Endothelial cell (in vitro differentiated cells): ENCODE measurements at regions not wholly inside any gene's neighbourhood (a gene's known extent, or its start where the extent isn't known, plus 50 kb on each side); places are given as distances from the start of the nearest gene placed in this dataset.
"Not testable (repeated sequence)": the region's sequence is repeated elsewhere in the genome, so short reads cannot be mapped to it uniquely, and the experiment has no call there.

Experiments
- DNase-seq: peaks from one replicate; pipeline ENCODE4 v3.0.0; 2021; ENCODE audit warnings: low spot score
- H3K27ac Mint-ChIP-seq: one replicate; pipeline ENCODE4 v1.8.0; 2021; ENCODE audit warnings: mixed read lengths, inconsistent platforms; ENCODE audit not compliant: unreplicated experiment
- H3K27me3 Mint-ChIP-seq: one replicate; pipeline ENCODE4 v1.8.0; 2021; ENCODE audit warnings: mild to moderate bottlenecking, moderate library complexity, mixed read lengths, inconsistent platforms; ENCODE audit not compliant: unreplicated experiment
- H3K36me3 Mint-ChIP-seq: one replicate; pipeline ENCODE4 v1.8.0; 2021; ENCODE audit warnings: mild to moderate bottlenecking, low read depth, mixed read lengths, inconsistent platforms; ENCODE audit not compliant: unreplicated experiment
- H3K4me1 Mint-ChIP-seq: one replicate; pipeline ENCODE4 v1.8.0; 2021; ENCODE audit warnings: mild to moderate bottlenecking, mixed read lengths, inconsistent platforms; ENCODE audit not compliant: unreplicated experiment
- H3K4me3 Mint-ChIP-seq: one replicate; pipeline ENCODE4 v1.8.0; 2021; ENCODE audit warnings: mild to moderate bottlenecking, mixed read lengths, inconsistent platforms; ENCODE audit not compliant: unreplicated experiment
- H3K9me3 Mint-ChIP-seq: one replicate; pipeline ENCODE4 v1.8.0; 2021; ENCODE audit warnings: mixed read lengths, inconsistent platforms; ENCODE audit not compliant: unreplicated experiment
- TF ChIP-seq, protein P1 (sequence below): fragments of 200-600 bp; sonication (generic); IDR thresholded peaks from one replicate; pipeline ENCODE4 v1.5.0; 2021; ENCODE audit warnings: antibody characterized with exemption; ENCODE audit not compliant: unreplicated experiment

DNA sequence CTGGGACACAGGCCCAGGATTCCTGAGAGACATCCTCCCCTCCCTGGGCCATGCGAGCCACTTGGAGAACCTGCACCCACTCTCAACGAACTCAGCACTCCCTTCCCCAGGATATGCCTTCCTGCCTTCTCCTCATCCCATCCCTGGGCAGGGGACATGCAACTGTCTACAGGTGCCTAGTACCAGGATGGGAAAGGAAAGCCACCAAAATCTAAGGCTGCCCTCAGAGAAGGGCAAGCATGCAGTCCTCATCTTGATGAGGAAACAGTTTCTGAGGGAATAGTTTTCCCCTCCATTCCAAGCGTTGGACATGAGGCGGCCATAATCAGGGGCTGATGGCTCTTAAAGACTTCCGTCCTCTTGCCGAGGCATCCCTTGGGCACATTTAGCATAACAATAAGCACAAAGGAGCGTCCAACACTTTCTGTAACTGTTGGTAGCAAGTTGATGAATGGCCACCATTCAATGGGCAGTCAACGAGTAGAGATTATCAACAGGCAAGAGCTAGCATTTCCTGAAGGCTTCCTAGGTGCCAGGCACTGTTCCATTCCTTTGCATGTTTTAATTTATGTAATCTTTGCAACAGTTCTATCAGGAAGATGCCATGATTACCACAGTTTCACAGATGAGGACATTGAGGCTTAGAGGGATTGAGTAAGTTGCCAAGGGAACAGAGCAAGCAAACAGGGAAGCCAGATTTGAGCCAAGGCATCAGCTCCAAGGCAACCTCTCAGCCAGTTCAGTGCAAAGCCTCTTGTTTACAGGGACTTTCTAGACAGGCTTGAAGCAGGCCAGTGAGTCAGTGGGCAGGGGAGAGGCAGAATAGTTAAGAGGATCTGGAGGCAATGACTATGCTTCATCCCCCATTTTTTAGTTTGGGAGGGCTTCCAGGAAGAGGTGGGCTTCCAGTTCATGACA is 105.1 kb downstream of the SINHCAF start:
- Mint-ChIP-seq H3K27ac (no peak overlapping the region), H3K9me3 (no peaks in the 10 kb centered on the region), H3K36me3 (peaks cover 14% of the 10 kb centered on the region), H3K27me3 (peaks cover 17% of the 10 kb centered on the region), H3K4me1 (peaks cover 27% of the 10 kb centered on the region), H3K4me3 (no peak overlapping the region)
- DNase-seq, result no peak
- TF ChIP-seq, protein P1, sequence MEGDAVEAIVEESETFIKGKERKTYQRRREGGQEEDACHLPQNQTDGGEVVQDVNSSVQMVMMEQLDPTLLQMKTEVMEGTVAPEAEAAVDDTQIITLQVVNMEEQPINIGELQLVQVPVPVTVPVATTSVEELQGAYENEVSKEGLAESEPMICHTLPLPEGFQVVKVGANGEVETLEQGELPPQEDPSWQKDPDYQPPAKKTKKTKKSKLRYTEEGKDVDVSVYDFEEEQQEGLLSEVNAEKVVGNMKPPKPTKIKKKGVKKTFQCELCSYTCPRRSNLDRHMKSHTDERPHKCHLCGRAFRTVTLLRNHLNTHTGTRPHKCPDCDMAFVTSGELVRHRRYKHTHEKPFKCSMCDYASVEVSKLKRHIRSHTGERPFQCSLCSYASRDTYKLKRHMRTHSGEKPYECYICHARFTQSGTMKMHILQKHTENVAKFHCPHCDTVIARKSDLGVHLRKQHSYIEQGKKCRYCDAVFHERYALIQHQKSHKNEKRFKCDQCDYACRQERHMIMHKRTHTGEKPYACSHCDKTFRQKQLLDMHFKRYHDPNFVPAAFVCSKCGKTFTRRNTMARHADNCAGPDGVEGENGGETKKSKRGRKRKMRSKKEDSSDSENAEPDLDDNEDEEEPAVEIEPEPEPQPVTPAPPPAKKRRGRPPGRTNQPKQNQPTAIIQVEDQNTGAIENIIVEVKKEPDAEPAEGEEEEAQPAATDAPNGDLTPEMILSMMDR, result no peak

DNA sequence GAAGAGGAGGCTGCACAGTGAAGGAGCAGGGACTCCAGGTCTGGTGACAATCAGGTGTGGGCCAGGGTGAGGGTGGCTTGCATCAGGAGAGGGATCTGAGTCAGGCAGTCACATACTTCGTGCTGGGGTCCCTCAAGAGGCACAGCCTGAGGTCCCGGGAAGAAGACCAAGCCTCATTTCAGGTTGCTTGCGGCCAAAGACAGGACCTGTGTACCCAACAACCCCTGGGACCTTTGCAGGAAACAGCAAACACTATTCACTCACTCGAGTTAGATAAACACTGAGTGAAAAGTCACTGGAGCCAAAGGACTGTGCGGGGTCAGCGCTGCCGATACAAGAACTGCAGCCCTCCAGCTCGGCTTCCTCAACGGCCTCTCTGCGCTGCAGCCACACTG is 104.4 kb downstream of the SINHCAF start:
- peaks cover 23% of the 10 kb centered on the region for H3K4me1 Mint-ChIP-seq
- TF ChIP-seq, protein P1, result no peak
- peak overlapping the region; percentile 5 for H3K27ac Mint-ChIP-seq

DNA sequence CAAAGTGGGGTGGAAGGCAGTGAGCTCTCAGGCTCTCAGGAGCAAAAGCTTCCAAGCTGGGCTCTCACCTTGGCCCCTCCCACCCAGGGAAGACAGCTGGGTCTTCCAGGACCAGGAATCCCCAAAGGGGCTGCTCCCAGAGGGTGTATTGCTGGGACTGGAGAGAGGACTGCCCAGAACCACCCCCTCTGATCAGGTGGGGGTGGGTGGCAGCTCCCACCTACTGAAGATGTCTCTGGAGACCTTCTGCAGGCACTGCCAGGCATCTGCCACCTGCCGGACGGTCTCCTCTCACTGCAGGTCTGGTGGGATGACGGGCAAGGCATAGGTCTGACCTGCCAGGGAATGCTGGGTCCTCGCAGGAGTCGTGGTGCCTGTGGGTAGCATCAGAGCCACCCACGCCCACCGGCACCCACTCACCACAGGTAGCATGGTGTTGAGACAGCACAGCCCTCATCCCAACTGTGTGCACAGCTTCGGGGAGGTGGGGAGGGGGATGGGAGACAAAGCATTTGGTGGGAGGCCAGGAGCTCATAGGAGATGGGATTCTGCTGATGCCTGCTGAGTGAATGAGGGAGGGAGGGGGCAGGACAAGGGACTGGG is 103.2 kb downstream of the SINHCAF start:
- peaks cover 16% of the 10 kb centered on the region for H3K4me1 Mint-ChIP-seq
- peaks cover 8% of the 10 kb centered on the region for H3K36me3 Mint-ChIP-seq

More for the DNA sequence above, 104.4 kb downstream of the SINHCAF start:
- Mint-ChIP-seq H3K9me3 (no peaks in the 10 kb centered on the region), H3K27me3 (peaks cover 17% of the 10 kb centered on the region), H3K4me3 (no peak overlapping the region), H3K36me3 (peaks cover 14% of the 10 kb centered on the region)
- no peak for DNase-seq

DNA sequence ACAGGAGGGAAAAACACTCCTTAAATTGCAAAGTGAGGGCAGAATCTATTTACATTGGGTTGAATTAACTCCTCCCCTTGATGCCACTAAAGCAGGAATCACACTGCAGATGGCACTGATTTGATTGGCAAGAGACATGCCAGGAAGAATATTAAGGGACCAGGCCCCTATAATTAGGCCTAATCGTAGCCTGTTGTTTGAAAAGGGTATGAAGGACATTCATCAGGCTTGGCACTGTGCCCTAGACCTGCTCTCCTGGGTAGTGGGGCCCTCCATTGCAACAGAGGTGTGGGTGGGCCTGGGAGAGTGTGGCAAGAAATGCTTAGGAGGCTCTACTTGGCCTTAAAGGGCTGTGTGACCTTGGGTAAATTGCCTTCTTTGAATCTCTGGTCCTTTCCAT is 102.3 kb downstream of the SINHCAF start:
- H3K9me3 Mint-ChIP-seq, H3K4me3 Mint-ChIP-seq, DNase-seq, H3K36me3 Mint-ChIP-seq, H3K27ac Mint-ChIP-seq: not testable (repeated sequence)
- Mint-ChIP-seq H3K27me3 (peaks cover 11% of the 10 kb centered on the region), H3K4me1 (peaks cover 16% of the 10 kb centered on the region)

More for the DNA sequence above, 103.2 kb downstream of the SINHCAF start:
- H3K4me3 Mint-ChIP-seq, result no peak overlapping the region
- DNase-seq, result no peak
- H3K27me3 Mint-ChIP-seq, result peaks cover 13% of the 10 kb centered on the region
- peak overlapping the region; percentile 64 for H3K27ac Mint-ChIP-seq
- TF ChIP-seq, protein P1, result no peak
- H3K9me3 Mint-ChIP-seq, result no peaks in the 10 kb centered on the region

DNA sequence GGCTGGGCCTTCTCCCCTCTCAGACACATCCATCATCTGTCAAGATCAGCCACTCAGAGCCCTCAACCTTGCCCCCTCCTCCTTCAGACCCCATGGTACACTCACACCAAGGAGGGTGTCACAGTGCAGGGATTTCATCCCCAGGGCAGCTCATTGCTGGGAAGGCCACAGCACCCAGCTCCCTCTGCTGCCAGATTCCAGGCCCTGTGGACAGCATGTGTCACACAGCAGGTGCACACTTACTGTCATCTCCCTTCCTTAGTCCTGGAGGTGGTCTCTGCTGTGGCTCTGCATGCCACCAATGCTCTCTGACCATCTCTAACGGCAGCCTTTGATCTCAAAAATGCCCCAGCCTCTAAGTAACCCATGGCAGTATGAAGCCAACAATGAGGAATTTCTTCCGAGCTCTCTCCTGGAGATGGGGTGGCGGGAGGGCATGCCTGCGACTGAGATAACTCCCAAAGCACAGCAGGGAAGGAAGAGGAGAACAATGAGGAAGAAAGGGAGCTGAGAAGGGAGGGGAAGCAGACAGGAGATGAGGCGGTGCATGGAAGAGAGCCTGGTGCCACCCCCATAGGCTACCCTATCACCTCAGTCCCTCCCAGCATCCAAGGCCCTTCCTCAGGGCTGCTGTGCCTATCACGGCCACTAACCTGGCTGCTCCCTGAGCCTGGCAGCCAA is 101.0 kb downstream of the SINHCAF start:
- no peaks in the 10 kb centered on the region for H3K9me3 Mint-ChIP-seq
- peaks cover 7% of the 10 kb centered on the region for H3K27me3 Mint-ChIP-seq
- H3K4me3 Mint-ChIP-seq, result no peak overlapping the region
- peaks cover 3% of the 10 kb centered on the region for H3K36me3 Mint-ChIP-seq
- peaks cover 16% of the 10 kb centered on the region for H3K4me1 Mint-ChIP-seq
- TF ChIP-seq, protein P1, result no peak
- H3K27ac Mint-ChIP-seq, result peak overlapping the region; percentile 0
- DNase-seq, result no peak
